Neural progenitor cell (in vitro differentiated cells): ENCODE measurements at regions not wholly inside any gene's neighbourhood (a gene's known extent, or its start where the extent isn't known, plus 50 kb on each side); places are given as distances from the start of the nearest gene placed in this dataset.

Source experiments
- DNase-seq: peaks from one replicate; pipeline ENCODE4 v3.0.0-alpha.2; 2016; ENCODE audit warnings: low spot score
- H2AFZ ChIP-seq: fragments of 200-600 bp; sonication (generic); replicated peaks from 2 replicates; pipeline ENCODE4 v1.6.1; 2016; ENCODE audit warnings: antibody characterized with exemption
- H3F3A ChIP-seq: fragments of 200-600 bp; sonication (generic); 2 replicates; pipeline ENCODE4 v1.6.1; 2016; ENCODE audit warnings: antibody characterized with exemption, low read depth
- H3K27ac ChIP-seq: fragments of 200-600 bp; sonication (generic); 2 replicates; pipeline ENCODE4 v1.5.1; 2016; ENCODE audit warnings: mild to moderate bottlenecking
- H3K27me3 ChIP-seq: fragments of 200-600 bp; sonication (generic); 2 replicates; pipeline ENCODE4 v1.6.1; 2016; ENCODE audit warnings: mild to moderate bottlenecking, moderate library complexity
- H3K36me3 ChIP-seq: fragments of 200-600 bp; sonication (generic); 2 replicates; pipeline ENCODE4 v1.5.1; 2016
- H3K4me1 ChIP-seq: fragments of 200-600 bp; sonication (generic); 2 replicates; pipeline ENCODE4 v1.6.1; 2016; ENCODE audit warnings: mixed run types
- H3K4me2 ChIP-seq: fragments of 200-600 bp; sonication (generic); 2 replicates; pipeline ENCODE4 v1.6.1; 2016
- H3K4me3 ChIP-seq: fragments of 200-600 bp; sonication (generic); 2 replicates; pipeline ENCODE4 v1.5.1; 2016
- H3K79me2 ChIP-seq: fragments of 200-600 bp; sonication (generic); 2 replicates; pipeline ENCODE4 v1.6.1; 2016; ENCODE audit warnings: low read depth
- H3K9ac ChIP-seq: fragments of 200-600 bp; sonication (generic); 2 replicates; pipeline ENCODE4 v1.6.1; 2016
- H3K9me3 ChIP-seq: fragments of 200-600 bp; sonication (generic); 2 replicates; pipeline ENCODE4 v1.5.1; 2016; ENCODE audit warnings: low read depth
- H4K20me1 ChIP-seq: fragments of 200-600 bp; sonication (generic); 2 replicates; pipeline ENCODE4 v1.6.1; 2016; ENCODE audit warnings: low read depth
- H3K27ac Mint-ChIP-seq: 3 replicates; pipeline ENCODE4 v1.8.0; 2021; ENCODE audit warnings: mixed read lengths
- H3K27me3 Mint-ChIP-seq: 2 replicates; pipeline ENCODE4 v1.8.0; 2022; ENCODE audit warnings: low read depth, mild to moderate bottlenecking, inconsistent platforms, moderate library complexity, mixed read lengths; ENCODE audit not compliant: insufficient read depth
- H3K36me3 Mint-ChIP-seq: 3 replicates; pipeline ENCODE4 v1.8.0; 2021; ENCODE audit warnings: mixed read lengths
- H3K4me1 Mint-ChIP-seq: 3 replicates; pipeline ENCODE4 v1.8.0; 2021; ENCODE audit warnings: mixed read lengths
- H3K4me3 Mint-ChIP-seq: 3 replicates; pipeline ENCODE4 v1.8.0; 2021; ENCODE audit warnings: mild to moderate bottlenecking, moderate library complexity, mixed read lengths
- H3K9me3 Mint-ChIP-seq: 3 replicates; pipeline ENCODE4 v1.8.0; 2020; ENCODE audit warnings: mixed read lengths
- EZH2 ChIP-seq: fragments of 200-600 bp; sonication (generic); IDR thresholded peaks from 2 replicates; pipeline ENCODE4 v1.6.1; 2017; ENCODE audit warnings: antibody characterized with exemption, mild to moderate bottlenecking, moderate library complexity
- EZH2phosphoT487 ChIP-seq: fragments of 200-600 bp; sonication (generic); IDR thresholded peaks from 2 replicates; pipeline ENCODE4 v1.6.1; 2017; ENCODE audit warnings: antibody characterized with exemption
- TF ChIP-seq, protein P1 (sequence below): fragments of 200-600 bp; sonication (generic); IDR thresholded peaks from 2 replicates; pipeline ENCODE4 v1.5.1; 2017; ENCODE audit warnings: antibody characterized with exemption, mild to moderate bottlenecking

DNA sequence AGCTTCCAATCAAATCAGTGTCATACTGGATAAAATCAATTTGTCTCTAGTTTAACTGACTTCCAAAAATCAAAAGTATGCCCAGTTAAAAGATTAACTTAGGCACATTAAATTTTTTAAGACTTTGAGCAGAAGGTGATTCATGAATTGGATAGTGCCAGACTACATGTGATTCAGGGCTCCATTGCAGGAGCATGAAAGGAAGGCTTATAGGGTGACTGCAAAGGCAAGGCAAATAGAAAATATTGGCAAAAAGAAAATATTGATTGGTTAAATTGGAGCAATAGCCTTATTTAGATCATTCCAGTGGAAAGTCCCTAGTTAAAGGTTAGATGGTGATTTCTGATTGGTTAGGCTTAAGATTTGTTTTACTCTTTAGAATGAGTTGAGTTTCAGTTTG, 223.9 kb upstream of the ERCC4 start:
- H3K36me3 ChIP-seq = no peaks in the 10 kb centered on the region
- H3K4me1 ChIP-seq = no peaks in the 10 kb centered on the region
- H3K9me3 Mint-ChIP-seq = peaks cover 48% of the 10 kb centered on the region
- no peak overlapping the region for H2AFZ ChIP-seq
- H3K27me3 ChIP-seq = no peaks in the 10 kb centered on the region
- H3K9me3 ChIP-seq = peaks cover 6% of the 10 kb centered on the region
- H3F3A ChIP-seq = no peaks in the 10 kb centered on the region
- no peak overlapping the region for H3K27ac ChIP-seq
- H4K20me1 ChIP-seq = no peaks in the 10 kb centered on the region
- H3K4me2 ChIP-seq = no peak overlapping the region
- DNase-seq = no peak
- H3K4me3 Mint-ChIP-seq = no peak overlapping the region
- H3K79me2 ChIP-seq = no peaks in the 10 kb centered on the region
- H3K4me1 Mint-ChIP-seq = no peaks in the 10 kb centered on the region
- TF ChIP-seq, protein P1, sequence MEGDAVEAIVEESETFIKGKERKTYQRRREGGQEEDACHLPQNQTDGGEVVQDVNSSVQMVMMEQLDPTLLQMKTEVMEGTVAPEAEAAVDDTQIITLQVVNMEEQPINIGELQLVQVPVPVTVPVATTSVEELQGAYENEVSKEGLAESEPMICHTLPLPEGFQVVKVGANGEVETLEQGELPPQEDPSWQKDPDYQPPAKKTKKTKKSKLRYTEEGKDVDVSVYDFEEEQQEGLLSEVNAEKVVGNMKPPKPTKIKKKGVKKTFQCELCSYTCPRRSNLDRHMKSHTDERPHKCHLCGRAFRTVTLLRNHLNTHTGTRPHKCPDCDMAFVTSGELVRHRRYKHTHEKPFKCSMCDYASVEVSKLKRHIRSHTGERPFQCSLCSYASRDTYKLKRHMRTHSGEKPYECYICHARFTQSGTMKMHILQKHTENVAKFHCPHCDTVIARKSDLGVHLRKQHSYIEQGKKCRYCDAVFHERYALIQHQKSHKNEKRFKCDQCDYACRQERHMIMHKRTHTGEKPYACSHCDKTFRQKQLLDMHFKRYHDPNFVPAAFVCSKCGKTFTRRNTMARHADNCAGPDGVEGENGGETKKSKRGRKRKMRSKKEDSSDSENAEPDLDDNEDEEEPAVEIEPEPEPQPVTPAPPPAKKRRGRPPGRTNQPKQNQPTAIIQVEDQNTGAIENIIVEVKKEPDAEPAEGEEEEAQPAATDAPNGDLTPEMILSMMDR = no peak
- TF ChIP-seq EZH2 = no peak
- no peak for TF ChIP-seq EZH2phosphoT487
- no peaks in the 10 kb centered on the region for H3K27me3 Mint-ChIP-seq
- no peaks in the 10 kb centered on the region for H3K36me3 Mint-ChIP-seq
- no peak overlapping the region for H3K4me3 ChIP-seq
- H3K9ac ChIP-seq = no peak overlapping the region
- no peak overlapping the region for H3K27ac Mint-ChIP-seq

DNA sequence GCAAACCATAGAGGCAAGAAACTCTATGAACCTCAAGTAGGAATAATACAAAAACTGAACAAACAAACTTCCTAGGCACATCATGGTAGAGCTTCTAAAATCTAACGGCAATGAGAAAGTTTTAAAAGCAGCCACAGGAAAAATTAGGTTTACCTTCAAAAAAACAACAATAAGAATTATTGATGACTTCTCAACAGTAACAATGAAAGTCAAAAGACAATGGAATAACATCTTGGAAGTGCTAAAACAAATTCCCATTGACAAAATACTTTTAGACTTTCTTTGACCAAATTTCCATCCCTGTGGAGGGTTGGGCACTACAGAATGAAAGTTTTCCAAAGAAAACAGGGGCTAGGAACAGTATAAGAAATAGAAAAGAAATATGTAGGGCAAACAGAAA, 222.9 kb upstream of the ERCC4 start:
- no peaks in the 10 kb centered on the region for H3K79me2 ChIP-seq
- Mint-ChIP-seq H3K27ac (no peak overlapping the region), H3K4me1 (no peaks in the 10 kb centered on the region), H3K36me3 (no peaks in the 10 kb centered on the region), H3K9me3 (peaks cover 46% of the 10 kb centered on the region), H3K4me3 (no peak overlapping the region), H3K27me3 (no peaks in the 10 kb centered on the region)
- H3K4me2 ChIP-seq = no peak overlapping the region
- H3K4me3 ChIP-seq = no peak overlapping the region
- no peaks in the 10 kb centered on the region for H3K4me1 ChIP-seq
- no peaks in the 10 kb centered on the region for H3K27me3 ChIP-seq
- H3K9ac ChIP-seq = no peak overlapping the region
- H4K20me1 ChIP-seq = no peaks in the 10 kb centered on the region
- H3K9me3 ChIP-seq = peaks cover 6% of the 10 kb centered on the region
- H2AFZ ChIP-seq = no peak overlapping the region
- H3K36me3 ChIP-seq = no peaks in the 10 kb centered on the region
- TF ChIP-seq EZH2phosphoT487 = no peak
- no peak for TF ChIP-seq EZH2
- TF ChIP-seq, protein P1 = no peak
- DNase-seq = no peak
- H3K27ac ChIP-seq = no peak overlapping the region
- H3F3A ChIP-seq = no peaks in the 10 kb centered on the region

DNA sequence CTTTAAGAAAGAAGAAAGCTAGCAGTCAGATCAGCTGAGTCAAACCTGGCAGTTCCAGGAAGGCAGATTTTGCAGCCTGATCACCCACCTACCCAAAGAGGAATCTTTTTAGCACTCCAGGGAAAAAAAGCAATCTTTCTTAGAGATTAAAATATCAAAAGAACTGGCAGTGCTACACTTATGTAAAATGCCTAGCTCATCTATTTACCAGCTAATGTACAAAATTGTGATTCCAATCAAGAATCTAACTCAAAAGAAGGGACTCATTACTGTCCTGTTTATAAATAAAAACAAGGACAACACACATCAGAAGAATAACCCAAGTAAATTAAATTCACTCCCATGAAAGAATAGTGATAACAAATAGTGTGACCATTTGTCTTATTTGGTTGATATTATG, 222.4 kb upstream of the ERCC4 start:
- Mint-ChIP-seq H3K27ac (no peak overlapping the region), H3K4me1 (no peaks in the 10 kb centered on the region), H3K9me3 (peaks cover 44% of the 10 kb centered on the region), H3K4me3 (no peak overlapping the region), H3K27me3 (no peaks in the 10 kb centered on the region), H3K36me3 (no peaks in the 10 kb centered on the region)
- Histone ChIP-seq H3K9me3 (peaks cover 6% of the 10 kb centered on the region), H3K79me2 (no peaks in the 10 kb centered on the region), H3K9ac (no peak overlapping the region), H3K4me1 (no peaks in the 10 kb centered on the region), H2AFZ (no peak overlapping the region), H3K27ac (no peak overlapping the region), H3K27me3 (no peaks in the 10 kb centered on the region), H3K4me2 (no peak overlapping the region), H3F3A (no peaks in the 10 kb centered on the region), H3K36me3 (no peaks in the 10 kb centered on the region), H4K20me1 (no peaks in the 10 kb centered on the region), H3K4me3 (no peak overlapping the region)
- no peak for DNase-seq
- no peak for TF ChIP-seq EZH2phosphoT487
- TF ChIP-seq, protein P1 = no peak
- no peak for TF ChIP-seq EZH2
